Esophagus squamous epithelium (tissue), 5 donors: ENCODE measurements at regions not wholly inside any gene's neighbourhood (a gene's known extent, or its start where the extent isn't known, plus 50 kb on each side); places are given as distances from the start of the nearest gene placed in this dataset.

Experiments used
- DNase-seq: peaks from one replicate; lab custom pipeline; 2025; lab: John Stamatoyannopoulos, UW
- H3K27ac ChIP-seq, 4 donors: fragments of 200-600 bp; sonication (generic); one replicate each; pipeline ENCODE4 v1.5.1; 2016 to 2019; ENCODE audit warnings: mild to moderate bottlenecking in 1 of 4
- H3K27me3 ChIP-seq, 4 donors: fragments of 200-600 bp; sonication (generic); 1 replicate in 3 of 4; 2 replicates in 1 of 4; pipeline versions ENCODE4 v1.5.1 to v1.6.0; 2017 to 2021; ENCODE audit warnings: antibody characterized with exemption in 1 of 4
- H3K36me3 ChIP-seq, 3 donors: fragments of 200-600 bp; sonication (generic); one replicate each; pipeline ENCODE4 v1.5.1; 2016 to 2019
- H3K4me1 ChIP-seq, 3 donors: fragments of 200-600 bp; sonication (generic); one replicate each; pipeline ENCODE4 v1.5.1; 2017 to 2019
- H3K4me3 ChIP-seq, 4 donors: fragments of 200-600 bp; sonication (generic); 1 replicate in 3 of 4; 2 replicates in 1 of 4; pipeline ENCODE4 v1.5.1; 2016 to 2019; ENCODE audit warnings: mild to moderate bottlenecking in 2 of 4, moderate library complexity in 1 of 4
- H3K9me3 ChIP-seq, 3 donors: fragments of 200-600 bp; sonication (generic); one replicate each; pipeline ENCODE4 v1.5.1; 2016 to 2019
- CTCF ChIP-seq, 6 experiments: fragments of 450-650 bp in 4 of 6; fragments of 200-600 bp in 2 of 6; sonication (generic) in 2 of 6; IDR thresholded peaks; one replicate each; pipeline ENCODE4 v1.5.1; 2016 to 2019; ENCODE audit warnings: antibody characterized with exemption in 6 of 6, mild to moderate bottlenecking in 4 of 6, moderate library complexity in 4 of 6
- POLR2A ChIP-seq, 4 donors: fragments of 450-650 bp; IDR thresholded peaks; one replicate each; pipeline ENCODE4 v1.6.1; 2017; ENCODE audit warnings: antibody characterized with exemption in 4 of 4, mild to moderate bottlenecking in 4 of 4, moderate library complexity in 3 of 4
- WGBS, 2 donors: methylation state at CpG; one replicate each; pipeline ENCODE4 v1.1.5; 2018; 5-methylcytosine and 5-hydroxymethylcytosine counted together
- intact Hi-C: fragments of 100-400 bp; cut with DNase I; formaldehyde crosslinking; loops from one replicate; pipeline ENCODE4 v1.15.0; 2022
- donor health status: DM: yes; HTN: yes; CAD: no.

GRCh38 chr16:26981266-26981938, 85.3 kb upstream of the C16orf82 start:
- Histone ChIP-seq H3K4me1 (no peaks in the 10 kb centered on the region), H3K9me3 (no peaks in the 10 kb centered on the region), H3K27me3 (no peaks in the 10 kb centered on the region), H3K4me3 (no peak overlapping the region), H3K27ac (no peak overlapping the region), H3K36me3 (no peaks in the 10 kb centered on the region)
- intact Hi-C loops = no loop called here
- WGBS, 2 donors = 68 to 69% methylated on average over 7 to 8 of the region's 8 CpGs
- no peak for TF ChIP-seq POLR2A (IDR thresholded peaks at IDR 0.05)
- no peak for TF ChIP-seq CTCF (IDR thresholded peaks at IDR 0.05)
- no peak for DNase-seq

- no peak for DNase-seq
- Histone ChIP-seq H3K27ac (no peak overlapping the region), H3K9me3 (no peaks in the 10 kb centered on the region), H3K4me1 (no peaks in the 10 kb centered on the region), H3K27me3 (no peaks in the 10 kb centered on the region), H3K4me3 (no peak overlapping the region), H3K36me3 (no peaks in the 10 kb centered on the region)
- no peak for TF ChIP-seq CTCF (IDR thresholded peaks at IDR 0.05)
- TF ChIP-seq POLR2A (IDR thresholded peaks at IDR 0.05) = no peak
- 100% methylated on average over 1 of the region's 2 CpGs for WGBS, 2 donors
- intact Hi-C loops = no loop called here
Observed at GRCh38 chr16:26982422-26982821, 84.3 kb upstream of the C16orf82 start.

GRCh38 chr16:26983426-26983825, 83.3 kb upstream of the C16orf82 start:
- H3K27ac ChIP-seq = no peak overlapping the region
- 55 to 70% methylated on average over 2 of the region's 2 CpGs for WGBS, 2 donors
- no peak for DNase-seq
- H3K9me3 ChIP-seq = no peaks in the 10 kb centered on the region
- TF ChIP-seq POLR2A (IDR thresholded peaks at IDR 0.05) = no peak
- H3K27me3 ChIP-seq = no peaks in the 10 kb centered on the region
- H3K4me3 ChIP-seq = no peak overlapping the region
- intact Hi-C loops = no loop called here
- H3K36me3 ChIP-seq = no peaks in the 10 kb centered on the region
- no peaks in the 10 kb centered on the region for H3K4me1 ChIP-seq

GRCh38 chr16:26985100-26986065, 81.3 kb upstream of the C16orf82 start:
- no peak overlapping the region for H3K27ac ChIP-seq
- no peak for TF ChIP-seq CTCF (IDR thresholded peaks at IDR 0.05)
- no peak for TF ChIP-seq POLR2A (IDR thresholded peaks at IDR 0.05)
- H3K36me3 ChIP-seq = no peaks in the 10 kb centered on the region
- DNase-seq = no peak
- WGBS, 2 donors = 70 to 75% methylated on average over 17 of the region's 17 CpGs
- intact Hi-C loops = no loop called here
- no peak overlapping the region for H3K4me3 ChIP-seq
- H3K9me3 ChIP-seq = no peaks in the 10 kb centered on the region
- no peaks in the 10 kb centered on the region for H3K27me3 ChIP-seq
- H3K4me1 ChIP-seq = no peaks in the 10 kb centered on the region

- TF ChIP-seq POLR2A (IDR thresholded peaks at IDR 0.05) (no peak), CTCF (IDR thresholded peaks at IDR 0.05) (no peak)
- DNase-seq = no peak
- Histone ChIP-seq H3K9me3 (no peaks in the 10 kb centered on the region), H3K36me3 (no peaks in the 10 kb centered on the region), H3K27me3 (no peaks in the 10 kb centered on the region), H3K27ac (no peak overlapping the region), H3K4me3 (no peak overlapping the region), H3K4me1 (no peaks in the 10 kb centered on the region)
- 57 to 65% methylated on average over 4 to 7 of the region's 7 CpGs for WGBS, 2 donors
- intact Hi-C loops = no loop called here
Observed at GRCh38 chr16:26987597-26988010, 79.1 kb upstream of the C16orf82 start.
